HepG2 (cell line): ENCODE measurements at regions not wholly inside any gene's neighbourhood (a gene's known extent, or its start where the extent isn't known, plus 50 kb on each side); places are given as distances from the start of the nearest gene placed in this dataset.

Source experiments
- ATAC-seq: fragments of 200-7000 bp; cut with Tn5 transposase; 3 replicates; pipeline ENCODE4 v1.9.1; 2020; ENCODE audit warnings: mild to moderate bottlenecking, moderate library complexity
- BruUV-seq: library from RNA; stranded (reverse); fragments of 400-500 nt; replicated peaks from 2 replicates; lab custom pipeline; 2021; lab: Mats Ljungman, UMichigan
- CTCF ChIA-PET: fragments of 300-600 bp; formaldehyde crosslinking; extraction: SDS; loops from one replicate; lab custom pipeline; 2021; ENCODE audit warnings: low total read pairs, inconsistent platforms, low intra/inter-chr PET ratio; lab: Yijun Ruan, JAX
- POLR2A ChIA-PET: fragments of 350-600 bp; sonication (Branson Sonifier 250); formaldehyde crosslinking; loops from one replicate; lab custom pipeline; 2020; ENCODE audit warnings: antibody characterized with exemption, inconsistent platforms; lab: Yijun Ruan, JAX
- DNase-seq: peaks from one replicate; pipeline ENCODE4 v3.0.0-alpha.2; 2015; ENCODE audit warnings: low spot score
- FAIRE-seq: peaks from 3 replicates; lab custom pipeline; 2011; peaks lifted over from hg19 to GRCh38; lab: Jason Lieb, UNC
- H2AFZ ChIP-seq: one replicate; pipeline ENCODE4 v1.6.1; 2011; ENCODE audit warnings: low read length, inconsistent platforms
- H3K27ac ChIP-seq: fragments of 300-600 bp; 3 replicates; pipeline ENCODE4 v1.8.0; 2011; ENCODE audit warnings: mixed run types, mild to moderate bottlenecking, mixed read lengths, low read length, inconsistent platforms; ENCODE audit not compliant: insufficient read depth; ENCODE audit errors: extremely low read length
- H3K27me3 ChIP-seq, 2 experiments: fragments of 200-600 bp in 1 of 2; 2 replicates in 1 of 2; 3 replicates in 1 of 2; pipeline versions ENCODE4 v1.6.0 to v1.8.0; 2011; ENCODE audit warnings: low read length in 2 of 2, mild to moderate bottlenecking in 2 of 2, moderate library complexity in 2 of 2, inconsistent platforms in 1 of 2; ENCODE audit not compliant: insufficient read depth in 2 of 2, control insufficient read depth in 1 of 2
- H3K36me3 ChIP-seq, 2 experiments: fragments of 200-600 bp in 1 of 2; replicated peaks in 1 of 2; 2 replicates in 1 of 2; 3 replicates in 1 of 2; pipeline versions ENCODE4 v1.5.1 to v1.8.0; 2011; ENCODE audit warnings: low read length in 2 of 2, inconsistent platforms in 1 of 2; ENCODE audit not compliant: insufficient read depth in 2 of 2, control insufficient read depth in 1 of 2
- H3K4me1 ChIP-seq: 2 replicates; pipeline ENCODE4 v1.5.1; 2012; ENCODE audit warnings: low read length, inconsistent platforms; ENCODE audit not compliant: insufficient read depth
- H3K4me2 ChIP-seq: 2 replicates; pipeline ENCODE4 v1.6.0; 2011; ENCODE audit warnings: low read depth, low read length, inconsistent platforms
- H3K4me3 ChIP-seq, 3 experiments: fragments of 200-600 bp in 1 of 3; sonication (generic), shearing (Covaris generic) in 1 of 3; replicated peaks in 1 of 3; 2 replicates each; pipeline ENCODE4 v1.5.1; 2011 to 2016; ENCODE audit warnings: low read length in 3 of 3, inconsistent platforms in 2 of 3, low read depth in 2 of 3, mild to moderate bottlenecking in 2 of 3, control low read depth in 1 of 3, mixed read lengths in 1 of 3; ENCODE audit not compliant: insufficient read depth in 1 of 3
- H3K79me2 ChIP-seq: one replicate; pipeline ENCODE4 v1.6.1; 2011; ENCODE audit warnings: low read length, inconsistent platforms; ENCODE audit not compliant: insufficient read depth
- H3K9ac ChIP-seq: 2 replicates; pipeline ENCODE4 v1.6.0; 2011; ENCODE audit warnings: mild to moderate bottlenecking, low read depth, low read length, inconsistent platforms; ENCODE audit not compliant: insufficient read depth
- H3K9me3 ChIP-seq: 2 replicates; pipeline ENCODE4 v1.5.1; 2012; ENCODE audit warnings: mild to moderate bottlenecking, low read length
- H4K20me1 ChIP-seq: 2 replicates; pipeline ENCODE4 v1.6.0; 2011; ENCODE audit warnings: inconsistent platforms, mild to moderate bottlenecking, low read length, moderate library complexity; ENCODE audit not compliant: insufficient read depth
- ADNP ChIP-seq: sonication (generic); formaldehyde crosslinking; IDR thresholded peaks from 2 replicates; pipeline ENCODE4 v1.4.0; 2020; ENCODE audit warnings: missing genetic modification reagents
- GPN1 ChIP-seq: sonication (generic); formaldehyde crosslinking; IDR thresholded peaks from 2 replicates; pipeline ENCODE4 v1.5.1; 2020; ENCODE audit warnings: missing genetic modification reagents, borderline replicate concordance
- RNF219 ChIP-seq: sonication (generic); formaldehyde crosslinking; IDR thresholded peaks from 2 replicates; pipeline ENCODE4 v1.5.0; 2020; ENCODE audit warnings: mild to moderate bottlenecking, missing genetic modification reagents
- SRSF1 ChIP-seq: fragments of 200-400 bp; formaldehyde crosslinking; optimal IDR thresholded peaks from 2 replicates; pipeline ENCODE3; 2017; ENCODE audit warnings: mild to moderate bottlenecking, low read depth, low read length, moderate library complexity
- ZFP91 ChIP-seq: sonication (generic); formaldehyde crosslinking; IDR thresholded peaks from 2 replicates; pipeline ENCODE4 v1.9.0; 2022; ENCODE audit warnings: missing genetic modification reagents, mild to moderate bottlenecking, borderline replicate concordance
- ZNF431 ChIP-seq: sonication (generic); formaldehyde crosslinking; IDR thresholded peaks from 2 replicates; pipeline ENCODE4 v1.9.0; 2022; ENCODE audit warnings: missing genetic modification reagents, low read depth, mild to moderate bottlenecking, borderline replicate concordance
- ZNF761 ChIP-seq: sonication (generic); formaldehyde crosslinking; conservative IDR thresholded peaks from 2 replicates; pipeline ENCODE4 v1.4.0; 2020; ENCODE audit warnings: mild to moderate bottlenecking, missing genetic modification reagents
- WGBS: methylation state at CpG from one replicate; pipeline ENCODE4 v1.1.6; 2017; ENCODE audit warnings: low lambda C conversion rate; 5-methylcytosine and 5-hydroxymethylcytosine counted together
- in situ Hi-C: cut with HindIII; loops from 2 replicates; pipeline ENCODE4 v1.10.0; 2017; ENCODE audit warnings: low pct_unique_long_range_greater_than_20kb; ENCODE audit not compliant: extremely low pct_ligation_motif_present
- intact Hi-C: fragments of 100-400 bp; cut with micrococcal nuclease; formaldehyde crosslinking; loops from one replicate; pipeline ENCODE4 v1.10.0; 2022; ENCODE audit not compliant: unreplicated experiment

GRCh38 chr4:96993560-96993959 is 1149.7 kb downstream of the STPG2 start:
- intact Hi-C loops (no loop called here), in situ Hi-C loops (no loop called here)
- FAIRE-seq = no peak
- no peak overlapping the region for H2AFZ ChIP-seq
- H3K4me1 ChIP-seq = no peaks in the 10 kb centered on the region
- no peak overlapping the region for H3K27ac ChIP-seq
- H3K27me3 ChIP-seq = no peaks in the 10 kb centered on the region
- no TSS peak for BruUV-seq
- CTCF ChIA-PET = no interaction called here
- ATAC-seq = no peak
- H3K4me3 ChIP-seq = no peak overlapping the region
- peaks cover 5% of the 10 kb centered on the region; the same call in 1 of the 2 replicates for H3K9me3 ChIP-seq
- POLR2A ChIA-PET = no interaction called here
- no peak overlapping the region for H3K9ac ChIP-seq
- no peaks in the 10 kb centered on the region for H4K20me1 ChIP-seq
- H3K36me3 ChIP-seq = no peaks in the 10 kb centered on the region
- DNase-seq = no peak
- 0% methylated on average over 3 of the region's 3 CpGs for WGBS
- TF ChIP-seq GPN1 (no peak), ZFP91 (no peak), SRSF1 (no peak), ADNP (no peak), ZNF431 (CRISPR knock-in tag) (no peak), RNF219 (CRISPR knock-in tag) (no peak), ZNF761 (CRISPR knock-in tag) (no peak)
- H3K4me2 ChIP-seq = no peak overlapping the region
- no peaks in the 10 kb centered on the region for H3K79me2 ChIP-seq
